ENCODE measurements at regions not wholly inside any gene's neighbourhood (a gene's known extent, or its start where the extent isn't known, plus 50 kb on each side); places are given as distances from the start of the nearest gene placed in this dataset.

DNA sequence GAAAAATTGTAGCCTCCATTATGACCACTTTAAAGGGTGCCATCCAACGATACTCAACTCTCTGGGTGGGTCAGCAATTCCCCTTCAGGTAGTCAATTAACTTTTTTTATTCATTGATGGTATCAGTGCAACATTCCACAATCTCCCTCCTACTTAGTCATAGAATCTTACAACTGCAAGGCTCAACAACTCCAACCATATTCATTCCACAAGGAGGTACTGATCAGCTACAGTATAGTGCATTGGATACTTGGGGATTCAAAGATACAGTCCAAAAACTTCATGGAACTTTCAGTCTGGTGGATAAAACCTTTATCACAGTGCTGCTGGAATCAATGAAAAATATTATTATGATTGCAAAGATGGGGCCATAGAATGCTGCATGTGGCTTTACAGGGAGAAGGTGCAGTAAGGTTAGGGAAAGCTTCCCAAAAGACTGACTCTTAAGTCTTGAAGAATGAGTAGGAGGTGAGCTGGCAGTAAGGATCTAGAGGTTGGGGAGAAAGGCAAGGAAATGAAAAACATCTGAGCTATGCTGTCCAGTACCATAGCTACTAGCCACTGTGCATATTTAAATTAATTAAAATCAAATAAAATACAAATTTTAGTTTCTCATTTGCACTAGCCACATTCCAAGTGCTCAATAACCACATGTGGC lies 314.7 kb upstream of the PRDM1 start:
- TF ChIP-seq, protein P1, sequence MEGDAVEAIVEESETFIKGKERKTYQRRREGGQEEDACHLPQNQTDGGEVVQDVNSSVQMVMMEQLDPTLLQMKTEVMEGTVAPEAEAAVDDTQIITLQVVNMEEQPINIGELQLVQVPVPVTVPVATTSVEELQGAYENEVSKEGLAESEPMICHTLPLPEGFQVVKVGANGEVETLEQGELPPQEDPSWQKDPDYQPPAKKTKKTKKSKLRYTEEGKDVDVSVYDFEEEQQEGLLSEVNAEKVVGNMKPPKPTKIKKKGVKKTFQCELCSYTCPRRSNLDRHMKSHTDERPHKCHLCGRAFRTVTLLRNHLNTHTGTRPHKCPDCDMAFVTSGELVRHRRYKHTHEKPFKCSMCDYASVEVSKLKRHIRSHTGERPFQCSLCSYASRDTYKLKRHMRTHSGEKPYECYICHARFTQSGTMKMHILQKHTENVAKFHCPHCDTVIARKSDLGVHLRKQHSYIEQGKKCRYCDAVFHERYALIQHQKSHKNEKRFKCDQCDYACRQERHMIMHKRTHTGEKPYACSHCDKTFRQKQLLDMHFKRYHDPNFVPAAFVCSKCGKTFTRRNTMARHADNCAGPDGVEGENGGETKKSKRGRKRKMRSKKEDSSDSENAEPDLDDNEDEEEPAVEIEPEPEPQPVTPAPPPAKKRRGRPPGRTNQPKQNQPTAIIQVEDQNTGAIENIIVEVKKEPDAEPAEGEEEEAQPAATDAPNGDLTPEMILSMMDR (conservative IDR thresholded peaks at IDR 0.05): no peak
- no peak for TF ChIP-seq EZH2 (IDR thresholded peaks at IDR 0.05; ENCODE audit: low read depth)

Measured in PC-9 (cell line).